HG02798 (cell line): ENCODE measurements at regions not wholly inside any gene's neighbourhood (a gene's known extent, or its start where the extent isn't known, plus 50 kb on each side); places are given as distances from the start of the nearest gene placed in this dataset.
"Not testable (repeated sequence)": the region's sequence is repeated elsewhere in the genome, so short reads cannot be mapped to it uniquely, and the experiment has no call there.

ENCODE experiments used
- ATAC-seq: cut with Tn5 transposase; IDR thresholded peaks from one replicate; pipeline ENCODE4 v1.9.1; 2021; ENCODE audit warnings: mild to moderate bottlenecking; ENCODE audit not compliant: unreplicated experiment, poor library complexity

DNA sequence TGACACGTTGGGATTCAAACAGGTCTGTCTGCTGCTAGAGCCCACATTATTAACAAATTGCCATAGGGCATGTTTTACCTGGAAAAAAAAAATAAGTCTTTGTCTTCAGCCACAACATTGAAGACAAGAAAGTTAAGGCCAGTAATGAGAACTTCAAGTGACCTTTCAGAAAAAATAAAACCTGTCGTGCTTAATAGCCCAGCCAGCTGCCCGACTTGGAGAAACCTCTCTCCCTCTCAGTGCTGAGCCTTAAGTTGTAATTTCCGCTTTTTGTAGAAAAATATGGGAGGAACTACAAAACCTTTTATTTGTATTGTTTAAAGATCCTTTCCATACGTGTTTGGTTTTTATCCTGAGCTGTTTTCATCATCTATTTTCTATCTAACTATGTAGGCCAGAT is 454.3 kb upstream of the SLITRK6 start:
- ATAC-seq: not testable (repeated sequence)

DNA sequence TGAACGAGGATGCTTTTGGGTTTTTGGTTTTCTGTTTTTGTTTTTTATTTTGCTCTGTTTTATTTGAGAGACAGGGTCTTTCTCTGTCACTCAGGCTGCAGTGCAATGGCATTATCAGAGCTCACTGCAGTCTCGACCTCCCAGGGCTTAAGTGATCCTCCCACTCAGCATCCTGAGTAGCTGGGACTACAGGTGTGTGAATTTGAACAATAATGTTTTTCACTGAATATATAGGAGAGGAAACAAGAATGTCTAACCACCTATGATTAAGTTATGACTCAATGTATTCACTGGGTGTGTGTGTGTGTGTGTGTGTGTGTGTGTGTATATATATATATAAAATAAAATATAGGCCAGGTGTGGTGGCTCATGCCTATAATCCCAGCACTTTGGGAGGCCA is 456.6 kb upstream of the SLITRK6 start:
- not testable (repeated sequence) for ATAC-seq

DNA sequence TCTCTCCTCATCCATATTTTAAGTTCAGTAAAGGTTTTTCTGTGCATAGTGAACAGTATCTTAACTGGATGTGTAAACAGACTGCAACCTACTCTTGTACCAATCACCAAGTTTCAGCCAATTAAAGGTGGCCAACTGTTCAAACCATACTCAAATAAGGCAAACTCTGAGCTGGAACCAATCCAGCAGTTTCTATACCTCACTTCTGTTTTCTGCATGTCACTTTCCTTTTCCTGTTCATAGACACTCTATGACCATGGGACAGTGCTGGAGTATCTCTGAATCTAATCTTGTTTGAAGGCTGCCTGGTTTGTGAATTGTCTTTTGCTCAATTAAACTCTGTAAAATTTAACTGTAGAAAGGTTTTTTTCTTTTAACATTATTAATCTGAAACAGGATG is 470.3 kb upstream of the SLITRK6 start:
- ATAC-seq: no peak

DNA sequence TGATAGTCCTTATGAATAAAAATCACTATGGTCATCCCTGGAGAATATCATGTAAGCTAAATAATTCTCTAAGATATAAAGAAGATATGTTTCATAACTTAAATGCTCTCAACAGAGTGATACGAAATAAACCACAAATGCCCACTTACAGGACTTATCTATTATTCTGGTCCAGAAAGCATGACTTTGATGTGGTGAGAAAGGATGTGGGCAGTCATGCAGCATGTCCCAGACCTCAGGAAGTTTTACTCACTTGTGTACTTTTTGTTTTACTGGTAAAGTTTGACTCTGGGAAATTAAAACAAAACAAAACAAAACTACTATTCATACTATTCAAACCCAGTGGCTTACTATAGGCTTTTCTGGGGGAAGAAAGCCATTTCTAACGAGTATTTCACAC is 483.2 kb upstream of the SLITRK6 start:
- no peak for ATAC-seq

DNA sequence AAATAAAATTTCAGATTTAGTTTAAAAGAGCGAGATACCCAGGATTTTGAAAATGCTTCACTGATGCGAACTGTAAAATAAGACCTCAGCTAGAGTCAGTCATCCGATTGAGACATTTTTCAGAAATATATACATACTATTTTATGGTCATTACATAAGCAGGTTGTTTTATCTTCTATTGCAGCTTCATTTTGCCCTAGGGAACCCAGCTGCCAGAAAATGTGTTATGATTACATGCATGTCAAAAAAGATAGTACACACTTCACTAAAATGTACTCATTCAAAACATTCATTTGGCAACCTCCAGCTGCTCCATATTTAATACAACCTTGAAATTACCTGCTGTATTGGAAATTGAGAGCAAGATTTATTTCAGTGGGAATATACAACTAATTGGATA is 483.8 kb upstream of the SLITRK6 start:
- ATAC-seq: no peak

DNA sequence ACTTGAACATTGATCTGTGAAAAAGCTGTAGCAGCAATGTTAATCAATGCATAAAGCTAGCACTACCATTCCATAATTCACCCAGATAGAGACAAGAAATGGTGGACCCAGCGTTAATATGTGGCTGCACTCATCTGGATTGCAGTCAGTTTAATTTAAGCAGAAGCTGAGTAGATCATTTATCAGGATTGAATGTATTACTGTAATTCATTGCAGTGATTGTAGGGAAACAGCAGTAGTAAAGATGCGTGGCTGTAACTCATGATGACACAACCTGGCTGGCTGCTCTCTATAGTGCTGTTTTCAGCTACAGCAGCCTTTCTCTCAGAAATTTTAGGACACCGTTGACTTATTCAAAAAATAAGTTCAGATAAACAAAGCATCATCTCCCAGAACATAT is 499.5 kb upstream of the SLITRK6 start:
- ATAC-seq: no peak

DNA sequence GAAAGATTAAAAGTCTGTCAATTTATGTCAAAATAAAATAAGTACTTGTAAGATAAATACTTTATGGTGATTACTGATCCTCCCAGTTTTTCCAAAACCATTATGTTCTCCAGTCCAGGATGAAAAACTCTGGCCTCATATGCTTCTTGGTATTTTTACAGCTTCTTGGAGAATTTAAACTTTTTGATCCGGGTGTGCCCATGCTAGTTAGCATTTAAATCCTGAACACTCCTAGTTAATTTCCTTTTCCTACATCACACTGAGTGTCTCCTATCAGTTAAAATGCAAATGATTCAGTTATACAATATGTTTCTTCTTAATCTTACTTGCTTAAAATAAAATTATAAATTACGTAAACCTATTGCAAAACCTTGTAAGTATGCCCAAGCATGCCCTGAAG is 499.9 kb upstream of the SLITRK6 start:
- ATAC-seq: no peak

DNA sequence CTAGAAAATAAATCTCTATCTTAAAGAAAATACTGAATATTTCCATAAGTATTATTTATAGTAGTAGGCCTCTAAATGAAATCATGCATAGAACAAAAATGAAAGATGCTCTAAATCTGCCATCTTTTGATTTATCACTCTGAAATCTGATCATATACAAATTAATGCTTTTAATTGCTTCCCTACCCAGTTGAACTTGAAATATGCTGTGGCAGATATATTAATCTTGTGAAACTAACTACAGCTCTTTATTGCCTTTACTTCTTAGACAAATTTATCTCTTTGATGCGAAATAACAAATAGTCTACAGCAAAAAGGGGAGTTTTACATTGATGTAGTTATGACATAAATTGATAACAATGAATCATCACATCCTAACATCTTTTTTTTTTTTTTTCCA is 510.7 kb upstream of the SLITRK6 start:
- ATAC-seq: no peak

DNA sequence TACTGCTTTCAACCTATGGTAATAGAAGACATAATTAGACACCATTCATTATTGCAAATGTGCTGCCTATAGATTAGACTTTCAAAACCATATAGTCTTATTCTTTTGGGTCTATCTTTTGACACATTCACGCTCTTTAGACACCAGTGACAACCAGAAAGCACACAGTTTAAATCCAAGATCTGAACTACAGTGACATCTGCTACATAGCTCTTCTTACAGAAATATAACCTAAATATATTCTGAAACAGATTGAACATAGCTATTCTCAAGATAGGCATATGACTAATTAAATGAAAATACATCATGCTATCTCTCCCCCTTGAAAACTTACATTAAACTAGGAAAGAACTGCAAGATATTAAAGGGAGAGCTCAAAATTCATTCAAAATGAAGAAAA is 514.2 kb upstream of the SLITRK6 start:
- ATAC-seq: no peak

DNA sequence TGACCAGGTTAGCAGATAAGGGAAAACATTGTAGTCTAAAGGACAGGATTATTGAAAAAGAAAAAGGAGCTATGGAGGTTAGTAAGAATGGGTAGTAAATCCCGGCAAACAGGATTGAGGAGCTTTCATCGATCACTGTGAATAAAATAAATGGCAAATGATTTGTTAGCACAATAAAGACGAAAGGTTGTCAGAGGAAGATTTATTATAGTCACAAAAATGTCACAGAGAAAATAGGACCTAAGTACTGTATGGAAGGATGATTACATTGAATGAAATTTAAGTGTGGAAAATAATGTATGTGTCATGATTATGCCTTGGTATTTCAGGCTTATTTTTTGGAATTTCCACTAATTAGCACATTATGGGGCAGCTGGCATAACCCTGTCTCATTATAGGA is 519.2 kb upstream of the SLITRK6 start:
- no peak for ATAC-seq

DNA sequence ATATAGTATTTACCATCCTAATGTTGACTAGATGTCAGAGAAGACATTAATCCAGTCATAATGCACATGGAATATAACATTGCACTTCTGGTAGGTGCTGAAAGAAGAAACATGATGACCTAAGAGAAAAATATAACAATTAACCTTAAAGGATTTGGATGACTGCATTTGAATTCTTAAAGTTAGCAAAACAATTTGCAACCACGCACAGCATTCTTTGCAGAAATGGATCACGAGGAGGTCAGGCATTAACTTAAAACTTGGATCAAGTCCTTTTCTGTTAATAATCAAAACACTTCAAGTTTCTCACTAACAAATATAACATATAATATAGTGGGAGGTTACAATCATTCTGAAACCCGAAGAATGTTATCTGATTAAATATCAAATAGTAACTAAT is 525.0 kb upstream of the SLITRK6 start:
- ATAC-seq: no peak

DNA sequence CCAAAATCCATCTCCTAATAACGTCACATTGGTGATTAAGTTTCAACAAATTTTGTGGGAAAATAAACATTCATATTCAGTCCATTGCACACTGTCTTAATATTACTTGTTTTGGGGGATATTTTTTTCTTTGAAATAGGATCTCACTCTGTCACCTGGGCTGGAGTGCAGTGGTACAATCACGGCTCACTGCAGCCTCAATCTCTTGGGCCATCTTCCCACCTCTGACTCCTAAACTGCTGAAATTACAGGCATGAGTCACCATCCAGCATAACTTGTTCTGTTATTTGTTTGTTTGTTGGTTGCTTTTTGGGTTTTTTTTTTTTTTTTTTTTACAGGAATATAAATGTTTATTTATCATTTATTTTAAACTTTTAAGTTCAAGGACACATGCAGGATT is 556.1 kb upstream of the SLITRK6 start:
- no peak for ATAC-seq

DNA sequence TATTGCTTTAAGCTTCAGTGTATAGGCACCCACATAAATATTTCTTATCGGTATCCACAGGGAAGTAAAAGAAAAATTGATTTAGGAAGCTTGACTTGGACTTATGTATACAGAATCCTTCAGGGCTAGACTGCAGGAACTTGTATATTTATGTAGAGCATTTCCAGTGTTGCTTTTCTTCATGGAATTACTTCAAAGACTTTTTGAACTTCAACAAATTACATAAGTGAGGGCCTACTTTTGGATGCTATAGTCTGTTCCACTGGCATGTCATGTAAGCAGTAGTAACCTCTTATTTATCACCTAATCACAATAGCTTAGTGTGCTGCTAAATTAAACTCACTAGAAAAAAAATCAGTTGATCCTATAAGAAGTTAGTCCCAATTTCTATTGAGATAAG is 557.9 kb upstream of the SLITRK6 start:
- no peak for ATAC-seq

DNA sequence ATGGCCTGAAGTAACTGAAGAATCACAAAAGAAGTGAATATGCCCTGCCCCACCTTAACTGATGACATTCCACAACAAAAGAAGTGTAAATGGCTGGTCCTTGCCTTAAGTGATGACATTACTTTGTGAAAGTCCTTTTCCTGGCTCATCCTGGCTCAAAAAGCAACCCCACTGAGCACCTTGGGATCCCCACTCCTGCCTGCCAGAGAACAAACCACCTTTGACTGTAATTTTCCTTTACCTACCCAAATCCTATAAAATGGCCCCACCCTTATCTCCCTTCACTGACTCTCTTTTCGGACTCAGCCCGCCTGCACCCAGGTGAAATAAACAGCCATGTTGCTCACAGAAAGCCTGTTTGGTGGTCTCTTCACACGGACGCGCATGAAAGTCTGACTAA is 564.5 kb upstream of the SLITRK6 start:
- ATAC-seq: not testable (repeated sequence)

DNA sequence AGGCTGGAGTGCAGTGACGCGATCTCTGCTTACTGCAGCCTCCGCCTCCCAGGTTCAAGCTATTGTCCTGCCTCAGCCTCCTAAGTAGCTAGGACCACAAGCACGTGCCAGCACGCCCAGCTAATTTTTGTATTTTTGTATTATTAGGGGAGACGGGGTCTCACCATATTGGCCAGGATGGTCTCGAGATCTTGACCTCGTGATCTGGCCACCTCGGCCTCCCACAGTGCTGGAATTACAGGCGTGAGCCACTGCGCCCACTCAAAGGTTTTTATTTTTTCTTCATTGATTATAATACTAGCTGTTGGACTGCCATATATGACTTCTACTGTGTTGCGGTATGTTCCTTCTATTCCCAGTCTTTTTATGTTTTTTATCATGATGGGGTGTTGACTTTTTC is 569.7 kb upstream of the SLITRK6 start:
- no peak for ATAC-seq

DNA sequence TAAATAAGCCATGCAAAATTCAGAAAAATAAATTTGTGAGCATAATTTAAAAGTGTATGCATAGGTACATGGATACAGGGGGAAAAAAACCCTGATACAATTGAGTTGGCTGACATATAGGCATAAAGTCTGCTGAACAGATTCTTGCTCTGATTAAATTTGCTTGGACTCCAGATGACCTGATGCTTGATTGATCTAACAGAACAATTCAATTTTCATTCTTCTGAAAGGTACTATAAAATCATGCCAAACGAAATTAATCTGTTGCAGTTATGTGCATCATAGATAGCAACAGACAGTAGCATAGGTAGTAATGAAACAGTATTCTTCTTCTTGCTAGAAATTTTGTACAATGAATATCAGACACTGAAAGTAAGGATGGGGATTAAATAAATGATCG is 578.2 kb upstream of the SLITRK6 start:
- ATAC-seq: no peak

DNA sequence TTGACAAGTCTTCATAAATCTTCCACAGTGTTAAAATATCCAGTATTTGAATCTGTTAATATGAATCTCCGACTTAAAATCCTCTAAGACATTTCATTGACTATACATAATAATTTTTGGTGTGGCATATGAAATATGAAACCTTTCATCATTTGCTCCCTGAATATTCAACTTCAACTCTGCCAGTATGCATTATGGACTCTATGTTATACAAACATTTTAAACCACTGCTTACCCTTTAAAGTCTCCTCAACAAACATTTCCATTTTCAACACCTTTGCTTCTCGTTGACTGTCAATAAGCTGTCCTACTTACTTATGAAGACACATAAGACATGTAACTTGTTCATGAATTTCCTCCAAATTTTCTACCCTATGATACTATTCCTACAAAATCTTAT is 579.4 kb upstream of the SLITRK6 start:
- no peak for ATAC-seq

DNA sequence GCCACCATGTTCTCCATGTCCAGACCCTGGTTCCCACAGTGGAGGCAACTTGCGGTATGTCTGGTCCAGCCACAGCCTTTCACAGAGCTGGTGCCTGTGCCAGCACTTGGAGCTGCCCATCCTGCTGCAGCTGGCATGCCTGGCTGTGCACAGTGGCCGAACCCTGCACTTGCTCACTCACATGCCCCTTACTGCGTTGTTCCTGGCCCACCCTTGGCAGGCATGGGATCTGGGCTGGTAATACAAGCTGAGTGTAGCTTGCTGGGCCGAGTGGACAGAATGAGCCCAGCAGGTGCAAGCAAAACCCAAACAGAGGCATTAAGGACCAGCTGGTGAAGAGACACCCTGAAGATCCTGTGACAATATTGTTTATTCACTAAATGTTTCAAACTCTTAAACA is 583.9 kb upstream of the SLITRK6 start:
- no peak for ATAC-seq

DNA sequence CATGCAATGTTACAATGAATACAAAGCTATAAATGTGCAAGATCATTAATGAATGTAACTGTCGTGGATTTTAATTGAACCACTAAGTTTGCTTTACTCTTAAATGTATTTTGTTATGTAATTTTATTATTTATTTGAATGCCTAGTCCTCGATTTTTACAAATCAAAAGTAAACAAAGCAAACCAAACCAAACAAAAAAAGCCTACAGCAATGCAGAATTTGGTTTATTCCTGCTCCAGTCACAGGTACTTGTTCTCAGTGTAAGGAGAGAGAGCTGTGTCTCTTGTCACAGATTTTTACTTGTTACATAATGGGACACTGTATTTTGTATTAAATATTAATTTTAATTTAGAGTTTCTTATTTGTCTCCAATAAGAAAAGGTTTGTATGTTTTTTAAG is 584.3 kb upstream of the SLITRK6 start:
- no peak for ATAC-seq

DNA sequence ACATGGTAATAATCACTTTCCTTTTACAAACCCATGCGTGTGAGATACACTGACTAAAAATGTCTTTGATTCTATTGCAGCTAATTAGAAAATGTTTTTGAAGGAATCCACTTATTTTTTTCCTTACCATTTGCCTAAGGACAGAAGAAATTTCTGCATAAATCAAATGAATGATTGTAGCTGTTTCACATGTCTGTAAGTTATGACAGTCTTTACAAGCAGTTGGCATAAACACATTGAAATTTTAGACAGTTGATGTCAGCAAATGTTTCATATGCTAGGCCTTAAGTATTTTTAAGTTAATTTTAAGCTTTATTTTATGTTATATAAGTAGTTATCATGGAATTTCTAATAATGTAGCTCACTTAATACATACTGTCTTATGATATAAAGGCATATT is 598.4 kb upstream of the SLITRK6 start:
- ATAC-seq: no peak

DNA sequence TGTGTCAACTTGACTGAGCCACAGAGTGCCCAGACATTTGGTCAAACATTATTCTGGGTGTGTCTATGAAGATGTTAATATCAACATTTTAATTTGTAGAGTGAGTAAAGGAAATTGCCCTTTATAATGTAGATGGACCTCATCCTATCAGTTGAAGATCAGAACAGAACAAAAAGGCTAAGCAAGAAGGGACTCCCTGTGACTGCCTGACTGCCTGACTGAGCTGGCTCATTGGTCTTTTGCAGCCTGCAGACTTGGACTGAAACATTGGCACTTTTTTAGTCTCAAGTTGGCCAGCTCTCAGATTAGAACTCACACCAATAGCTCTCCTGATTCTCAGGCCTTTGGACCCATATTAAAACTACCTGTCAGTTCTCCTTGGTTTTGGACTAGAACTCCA is 600.4 kb upstream of the SLITRK6 start:
- ATAC-seq: no peak

DNA sequence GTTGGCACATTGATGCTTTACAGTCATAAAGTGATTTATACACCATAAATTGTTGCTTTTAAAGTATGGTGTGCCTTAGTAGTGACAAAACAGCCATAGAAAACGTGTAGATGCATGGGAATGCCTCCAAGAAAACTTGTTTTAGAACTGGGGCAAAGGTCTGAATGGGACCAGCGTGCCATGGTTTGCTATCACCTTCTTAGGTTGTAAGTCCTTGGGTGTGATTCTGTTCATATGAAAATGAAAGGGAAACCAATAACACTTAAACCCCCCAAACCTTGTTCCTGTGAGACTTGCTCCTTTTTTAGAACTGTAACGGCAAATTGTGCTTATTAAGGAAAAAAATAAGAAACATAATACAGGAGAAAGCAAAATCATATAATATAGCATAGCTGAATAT is 603.3 kb upstream of the SLITRK6 start:
- ATAC-seq: no peak

DNA sequence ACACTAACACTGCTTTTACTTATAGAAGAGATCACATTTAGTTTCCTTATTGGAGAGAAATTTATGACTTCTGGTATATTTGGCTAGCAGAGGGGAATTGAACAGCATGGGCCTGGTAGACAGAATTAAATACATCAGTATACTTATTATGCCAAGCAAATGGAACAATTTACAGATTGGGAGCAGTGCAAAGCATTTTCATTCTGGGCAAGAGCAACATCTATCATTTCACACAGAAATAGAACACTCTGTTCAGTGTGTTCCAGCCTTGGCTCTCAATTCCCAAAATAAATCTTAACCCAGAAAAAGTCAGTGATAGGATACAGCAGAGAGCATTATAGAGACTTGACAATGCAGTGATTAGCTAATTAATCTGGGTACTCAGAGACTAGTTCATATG is 604.0 kb upstream of the SLITRK6 start:
- ATAC-seq: no peak
